Suprapubic skin (tissue), 4 donors: ENCODE measurements at regions not wholly inside any gene's neighbourhood (a gene's known extent, or its start where the extent isn't known, plus 50 kb on each side); places are given as distances from the start of the nearest gene placed in this dataset.

Source experiments
- DNase-seq, 2 donors: peaks; one replicate each; pipeline ENCODE4 v3.0.0-alpha.2; 2019; ENCODE audit warnings: low spot score in 2 of 2
- H3K27ac ChIP-seq: fragments of 200-600 bp; sonication (generic); one replicate; pipeline ENCODE4 v1.5.1; 2019
- H3K27me3 ChIP-seq: fragments of 200-600 bp; sonication (generic); one replicate; pipeline ENCODE4 v1.5.1; 2019
- H3K36me3 ChIP-seq: fragments of 200-600 bp; sonication (generic); one replicate; pipeline ENCODE4 v1.5.1; 2019
- H3K4me1 ChIP-seq: fragments of 200-600 bp; sonication (generic); one replicate; pipeline ENCODE4 v1.5.1; 2019
- H3K4me3 ChIP-seq: fragments of 200-600 bp; sonication (generic); one replicate; pipeline ENCODE4 v1.5.1; 2019; ENCODE audit warnings: mild to moderate bottlenecking
- H3K9me3 ChIP-seq: fragments of 200-600 bp; sonication (generic); one replicate; pipeline ENCODE4 v1.5.1; 2019
- CTCF ChIP-seq, 2 donors: fragments of 200-600 bp in 1 of 2; fragments of 450-650 bp in 1 of 2; sonication (generic) in 1 of 2; IDR thresholded peaks; one replicate each; pipeline ENCODE4 v1.5.1; 2016 to 2019; ENCODE audit warnings: antibody characterized with exemption in 2 of 2, mild to moderate bottlenecking in 1 of 2, moderate library complexity in 1 of 2
- EP300 ChIP-seq: sonication (generic); formaldehyde crosslinking; IDR thresholded peaks from one replicate; pipeline ENCODE4 v1.6.1; 2017; ENCODE audit warnings: antibody characterized with exemption
- POLR2A ChIP-seq, 2 donors: fragments of 450-650 bp; IDR thresholded peaks; one replicate each; pipeline ENCODE4 v1.6.1; 2017; ENCODE audit warnings: antibody characterized with exemption in 2 of 2, mild to moderate bottlenecking in 2 of 2, moderate library complexity in 2 of 2
- POLR2AphosphoS5 ChIP-seq, 3 donors: sonication (generic); formaldehyde crosslinking; IDR thresholded peaks; one replicate each; pipeline ENCODE4 v1.6.1; 2017; ENCODE audit warnings: antibody characterized with exemption in 3 of 3
- WGBS: methylation state at CpG from one replicate; pipeline ENCODE4 v1.1.5; 2018; 5-methylcytosine and 5-hydroxymethylcytosine counted together

- TF ChIP-seq POLR2AphosphoS5 (IDR thresholded peaks at IDR 0.05), result no peak
- no peak for TF ChIP-seq POLR2A (IDR thresholded peaks at IDR 0.05)
- 95% methylated on average over 2 of the region's 2 CpGs for WGBS
- no peak overlapping the region for H3K27ac ChIP-seq
Measured at GRCh38 chr3:118126751-118127150, 907.9 kb downstream of the IGSF11 start.

GRCh38 chr3:118127992-118128391 lies 906.7 kb downstream of the IGSF11 start:
- no peak for DNase-seq
- Histone ChIP-seq H3K4me1 (no peaks in the 10 kb centered on the region), H3K4me3 (no peak overlapping the region), H3K27ac (no peak overlapping the region), H3K9me3 (no peaks in the 10 kb centered on the region), H3K36me3 (no peaks in the 10 kb centered on the region), H3K27me3 (no peaks in the 10 kb centered on the region)
- 79% methylated on average over 1 of the region's 1 CpG for WGBS
- TF ChIP-seq EP300 (no peak), CTCF (IDR thresholded peaks at IDR 0.05) (no peak), POLR2AphosphoS5 (IDR thresholded peaks at IDR 0.05) (no peak), POLR2A (IDR thresholded peaks at IDR 0.05) (no peak)

More at GRCh38 chr3:118126751-118127150, 907.9 kb downstream of the IGSF11 start:
- Histone ChIP-seq H3K9me3 (no peaks in the 10 kb centered on the region), H3K27me3 (no peaks in the 10 kb centered on the region), H3K36me3 (no peaks in the 10 kb centered on the region), H3K4me3 (no peak overlapping the region), H3K4me1 (no peaks in the 10 kb centered on the region)
- no peak for DNase-seq

GRCh38 chr3:118128886-118129285 lies 905.8 kb downstream of the IGSF11 start:
- no peak overlapping the region for H3K4me3 ChIP-seq
- no peak overlapping the region for H3K27ac ChIP-seq
- no peaks in the 10 kb centered on the region for H3K36me3 ChIP-seq
- H3K4me1 ChIP-seq, result no peaks in the 10 kb centered on the region
- 0% methylated on average over 1 of the region's 1 CpG for WGBS
- no peaks in the 10 kb centered on the region for H3K9me3 ChIP-seq
- no peak for DNase-seq
- H3K27me3 ChIP-seq, result no peaks in the 10 kb centered on the region
- TF ChIP-seq POLR2AphosphoS5 (IDR thresholded peaks at IDR 0.05) (no peak), POLR2A (IDR thresholded peaks at IDR 0.05) (no peak), CTCF (IDR thresholded peaks at IDR 0.05) (no peak), EP300 (no peak)

GRCh38 chr3:118137778-118138177 lies 896.9 kb downstream of the IGSF11 start:
- no peak overlapping the region for H3K4me3 ChIP-seq
- DNase-seq, result no peak
- no peaks in the 10 kb centered on the region for H3K4me1 ChIP-seq
- peaks cover 6% of the 10 kb centered on the region for H3K9me3 ChIP-seq
- no peak overlapping the region for H3K27ac ChIP-seq
- H3K36me3 ChIP-seq, result no peaks in the 10 kb centered on the region
- TF ChIP-seq POLR2A (IDR thresholded peaks at IDR 0.05), result no peak
- TF ChIP-seq POLR2AphosphoS5 (IDR thresholded peaks at IDR 0.05), result no peak
- H3K27me3 ChIP-seq, result no peaks in the 10 kb centered on the region
- 54% methylated on average over 2 of the region's 2 CpGs for WGBS

GRCh38 chr3:118144919-118145318 lies 889.7 kb downstream of the IGSF11 start:
- DNase-seq, result no peak
- Histone ChIP-seq H3K27ac (no peak overlapping the region), H3K36me3 (no peaks in the 10 kb centered on the region), H3K4me1 (no peaks in the 10 kb centered on the region), H3K27me3 (no peaks in the 10 kb centered on the region), H3K9me3 (peaks cover 2% of the 10 kb centered on the region), H3K4me3 (no peak overlapping the region)
- WGBS, result 100% methylated on average over 3 of the region's 4 CpGs
- no peak for TF ChIP-seq POLR2A (IDR thresholded peaks at IDR 0.05)
- no peak for TF ChIP-seq POLR2AphosphoS5 (IDR thresholded peaks at IDR 0.05)
- TF ChIP-seq EP300, result no peak
- no peak for TF ChIP-seq CTCF (IDR thresholded peaks at IDR 0.05)

GRCh38 chr3:118146658-118147375 lies 887.8 kb downstream of the IGSF11 start:
- Histone ChIP-seq H3K36me3 (no peaks in the 10 kb centered on the region), H3K27ac (no peak overlapping the region), H3K4me3 (no peak overlapping the region), H3K9me3 (peaks cover 6% of the 10 kb centered on the region), H3K4me1 (no peaks in the 10 kb centered on the region), H3K27me3 (no peaks in the 10 kb centered on the region)
- 59% methylated on average over 6 of the region's 6 CpGs for WGBS
- TF ChIP-seq POLR2A (IDR thresholded peaks at IDR 0.05), result no peak
- no peak for TF ChIP-seq EP300
- TF ChIP-seq POLR2AphosphoS5 (IDR thresholded peaks at IDR 0.05), result no peak
- TF ChIP-seq CTCF (IDR thresholded peaks at IDR 0.05), result no peak
- no peak for DNase-seq
